Adrenal gland (tissue), 5 donors: ENCODE measurements at regions not wholly inside any gene's neighbourhood (a gene's known extent, or its start where the extent isn't known, plus 50 kb on each side); places are given as distances from the start of the nearest gene placed in this dataset.

ENCODE experiments used
- CTCF ChIP-seq, 6 experiments: fragments of 450-650 bp in 4 of 6; fragments of 200-600 bp in 2 of 6; sonication (generic) in 1 of 6; IDR thresholded peaks; 1 replicate in 5 of 6; 2 replicates in 1 of 6; pipeline versions ENCODE4 v1.5.1 to v1.8.0; 2016 to 2021; ENCODE audit warnings: antibody characterized with exemption in 6 of 6, mild to moderate bottlenecking in 2 of 6, moderate library complexity in 1 of 6
- POLR2A ChIP-seq, 2 donors: fragments of 450-650 bp; IDR thresholded peaks; one replicate each; pipeline ENCODE4 v1.6.1; 2017; ENCODE audit warnings: antibody characterized with exemption in 2 of 2, mild to moderate bottlenecking in 2 of 2, moderate library complexity in 1 of 2
- donor health status: DM: no; HTN: no; CAD: no.

GRCh38 chr2:5098286-5098685, 593.9 kb upstream of the SOX11 start:
- TF ChIP-seq CTCF (IDR thresholded peaks at IDR 0.05) (no peak), POLR2A (IDR thresholded peaks at IDR 0.05) (no peak)
